K562 (cell line): ENCODE measurements at regions not wholly inside any gene's neighbourhood (a gene's known extent, or its start where the extent isn't known, plus 50 kb on each side); places are given as distances from the start of the nearest gene placed in this dataset.
"Not testable (repeated sequence)": the region's sequence is repeated elsewhere in the genome, so short reads cannot be mapped to it uniquely, and the experiment has no call there.

Experiments used
- ATAC-seq: fragments of 200-7000 bp; cut with Tn5 transposase; 3 replicates; pipeline ENCODE4 v1.9.1; 2020; ENCODE audit warnings: moderate library complexity
- BruUV-seq: library from RNA; stranded (reverse); fragments of 400-500 nt; replicated peaks from 2 replicates; lab custom pipeline; 2021; lab: Mats Ljungman, UMichigan
- CTCF ChIA-PET: fragments of 300-600 bp; formaldehyde crosslinking; extraction: SDS; loops from one replicate; lab custom pipeline; 2021; ENCODE audit warnings: low intra/inter-chr PET ratio; lab: Yijun Ruan, JAX
- POLR2A ChIA-PET: fragments of 300-600, 350-650 bp; sonication (Branson Sonifier 250); formaldehyde crosslinking; extraction: SDS; loops from one replicate; lab custom pipeline; 2021; ENCODE audit warnings: antibody characterized with exemption, inconsistent platforms; lab: Yijun Ruan, JAX
- DNase-seq, 4 experiments: peaks; one replicate each; pipeline versions ENCODE4 v3.0.0 to v3.0.0-alpha.2; 2011 to 2018; ENCODE audit warnings: low spot score in 3 of 4, mixed read lengths in 3 of 4; ENCODE audit errors: extremely low read depth in 1 of 4
- FAIRE-seq: peaks from 2 replicates; lab custom pipeline; 2011; peaks lifted over from hg19 to GRCh38; lab: Jason Lieb, UNC
- H2AFZ ChIP-seq: 2 replicates; pipeline ENCODE4 v1.6.0; 2011; ENCODE audit warnings: low read depth, low read length, control low read depth, inconsistent platforms
- H3K27ac ChIP-seq: fragments of 200-600 bp; 3 replicates; pipeline ENCODE4 v1.8.0; 2011; ENCODE audit warnings: low read depth, mild to moderate bottlenecking, control low read depth, inconsistent platforms, low read length, moderate library complexity, mixed read lengths; ENCODE audit errors: extremely low read depth
- H3K27me3 ChIP-seq, 2 experiments: fragments of 300-600 bp in 1 of 2; 2 replicates in 1 of 2; 3 replicates in 1 of 2; pipeline versions ENCODE4 v1.6.0 to v1.8.0; 2011; ENCODE audit warnings: inconsistent platforms in 2 of 2, low read length in 2 of 2, mild to moderate bottlenecking in 1 of 2, mixed read lengths in 1 of 2, moderate library complexity in 1 of 2; ENCODE audit not compliant: control insufficient read depth in 2 of 2, insufficient read depth in 2 of 2
- H3K36me3 ChIP-seq: fragments of 300-600 bp; 3 replicates; pipeline ENCODE4 v1.8.0; 2011; ENCODE audit warnings: mild to moderate bottlenecking, low read length, inconsistent platforms; ENCODE audit not compliant: control insufficient read depth, insufficient read depth
- H3K4me1 ChIP-seq, 2 experiments: fragments of 200-600 bp in 1 of 2; replicated peaks in 1 of 2; 2 replicates in 1 of 2; 3 replicates in 1 of 2; pipeline versions ENCODE4 v1.5.1 to v1.8.0; 2011; ENCODE audit warnings: inconsistent platforms in 2 of 2, low read length in 2 of 2, mild to moderate bottlenecking in 1 of 2, mixed read lengths in 1 of 2, moderate library complexity in 1 of 2; ENCODE audit not compliant: control insufficient read depth in 2 of 2, insufficient read depth in 2 of 2
- H3K4me2 ChIP-seq: 2 replicates; pipeline ENCODE4 v1.6.1; 2011; ENCODE audit warnings: low read length, control low read depth, inconsistent platforms, mixed read lengths; ENCODE audit not compliant: insufficient read depth
- H3K4me3 ChIP-seq: fragments of 200-600 bp; sonication (generic), shearing (Covaris generic); 2 replicates; pipeline ENCODE4 v1.5.1; 2016; ENCODE audit warnings: control low read depth, inconsistent platforms
- H3K79me2 ChIP-seq: fragments of 200-600 bp; 3 replicates; pipeline ENCODE4 v1.8.0; 2011; ENCODE audit warnings: low read length, inconsistent platforms; ENCODE audit not compliant: control insufficient read depth, insufficient read depth
- H3K9ac ChIP-seq, 2 experiments: 2 replicates each; pipeline versions ENCODE4 v1.6.0 to v1.6.1; 2011; ENCODE audit warnings: low read depth in 2 of 2, low read length in 2 of 2, control low read depth in 1 of 2, inconsistent platforms in 1 of 2, mild to moderate bottlenecking in 1 of 2, mixed read lengths in 1 of 2; ENCODE audit not compliant: insufficient read depth in 1 of 2
- H3K9me1 ChIP-seq: one replicate; pipeline ENCODE4 v1.6.0; 2011; ENCODE audit warnings: inconsistent platforms, mild to moderate bottlenecking, low read length, moderate library complexity; ENCODE audit not compliant: control insufficient read depth, insufficient read depth
- H3K9me3 ChIP-seq: replicated peaks from 2 replicates; pipeline ENCODE4 v1.5.1; 2011; ENCODE audit warnings: low read depth, low read length, inconsistent platforms; ENCODE audit not compliant: control insufficient read depth, insufficient read depth
- H4K20me1 ChIP-seq: replicated peaks from 2 replicates; pipeline ENCODE4 v1.6.1; 2011; ENCODE audit warnings: low read length, inconsistent platforms, mixed read lengths; ENCODE audit not compliant: control insufficient read depth, insufficient read depth
- HNRNPH1 ChIP-seq: fragments of 200-400 bp; formaldehyde crosslinking; optimal IDR thresholded peaks from 2 replicates; pipeline ENCODE3; 2017; ENCODE audit warnings: low read depth, mild to moderate bottlenecking, low read length, moderate library complexity
- ILK ChIP-seq: fragments of 450-650 bp; IDR thresholded peaks from 2 replicates; pipeline ENCODE4 v1.6.1; 2016; ENCODE audit warnings: missing genetic modification characterization, low read depth, mild to moderate bottlenecking, missing compliant biosample characterization, moderate library complexity, borderline replicate concordance
- PRMT5 ChIP-seq: sonication (generic); formaldehyde crosslinking; IDR thresholded peaks from 2 replicates; pipeline ENCODE4 v1.5.0; 2020; ENCODE audit warnings: missing genetic modification reagents
- SETDB1 ChIP-seq: IDR thresholded peaks from one replicate; pipeline ENCODE4 v1.6.1; 2012; ENCODE audit warnings: low read length, control low read depth, inconsistent platforms
- WGBS: fragments of 100-300 bp; shearing (Covaris generic); methylation state at CpG from one replicate; pipeline ENCODE4 v1.1.6; 2016; ENCODE audit warnings: low coverage, mixed read lengths; ENCODE audit not compliant: insufficient coverage; ENCODE audit errors: missing lambda C conversion rate; 5-methylcytosine and 5-hydroxymethylcytosine counted together
- in situ Hi-C: fragments of 300-500 bp; cut with MboI; formaldehyde crosslinking; loops from 4 replicates; pipeline ENCODE4 v1.15.0; 2018; ENCODE audit warnings: inconsistent platforms, mixed read lengths
- intact Hi-C: fragments of 100-400 bp; cut with micrococcal nuclease; formaldehyde crosslinking; loops from 2 replicates; pipeline ENCODE4 v1.14.2; 2022
- TF ChIP-seq, protein P1 (sequence below): sonication (generic); formaldehyde crosslinking; IDR thresholded peaks from 2 replicates; pipeline ENCODE4 v1.9.0; 2022; ENCODE audit warnings: mild to moderate bottlenecking, missing genetic modification reagents

DNA sequence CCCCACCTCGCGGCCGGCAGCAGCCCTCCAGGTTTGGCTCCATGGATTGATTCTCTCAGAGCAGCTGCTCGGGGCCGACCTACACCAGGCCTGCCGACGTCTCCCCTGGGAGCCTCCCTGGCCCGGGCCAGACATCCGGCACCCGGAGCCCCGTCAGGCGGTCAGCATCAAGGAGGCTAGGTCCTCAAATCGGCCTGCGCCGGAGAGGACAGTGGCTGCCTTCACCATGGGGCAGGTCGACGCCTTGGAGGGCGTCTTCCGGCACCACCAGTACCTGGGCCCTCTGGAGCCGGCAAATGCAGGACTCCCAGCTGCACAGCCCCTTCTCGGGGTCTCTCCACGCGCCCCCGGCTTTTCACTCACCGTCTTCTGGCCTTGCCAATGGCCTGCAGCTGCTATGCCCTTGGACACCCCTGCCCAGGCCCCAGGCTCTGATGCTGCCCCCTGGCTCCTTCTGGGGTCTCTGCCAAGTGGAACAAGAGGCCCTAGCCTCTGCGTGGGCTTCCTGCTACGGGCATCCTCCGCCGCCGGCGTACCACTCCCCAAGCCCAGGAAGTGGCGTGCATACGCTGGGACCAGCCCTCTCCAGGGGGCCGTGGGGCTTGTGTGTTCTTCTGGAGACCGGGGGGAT is 341.8 kb downstream of the MAGEB5 start:
- ATAC-seq (no peak), DNase-seq (no peak), FAIRE-seq (no peak)
- TF ChIP-seq, protein P1, sequence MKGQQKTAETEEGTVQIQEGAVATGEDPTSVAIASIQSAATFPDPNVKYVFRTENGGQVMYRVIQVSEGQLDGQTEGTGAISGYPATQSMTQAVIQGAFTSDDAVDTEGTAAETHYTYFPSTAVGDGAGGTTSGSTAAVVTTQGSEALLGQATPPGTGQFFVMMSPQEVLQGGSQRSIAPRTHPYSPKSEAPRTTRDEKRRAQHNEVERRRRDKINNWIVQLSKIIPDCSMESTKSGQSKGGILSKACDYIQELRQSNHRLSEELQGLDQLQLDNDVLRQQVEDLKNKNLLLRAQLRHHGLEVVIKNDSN = no peak
- TF ChIP-seq ILK (tag) (no peak), PRMT5 (no peak), HNRNPH1 (no peak), SETDB1 (no peak)
- BruUV-seq = no TSS peak
- in situ Hi-C loops = no loop called here
- Histone ChIP-seq H3K79me2 (no peaks in the 10 kb centered on the region), H3K9me1 (no peaks in the 10 kb centered on the region), H3K9me3 (no peaks in the 10 kb centered on the region), H3K9ac (no peak overlapping the region), H3K27me3 (no peaks in the 10 kb centered on the region), H3K4me2 (no peak overlapping the region), H3K27ac (no peak overlapping the region), H3K4me3 (no peak overlapping the region), H3K36me3 (no peaks in the 10 kb centered on the region), H2AFZ (no peak overlapping the region), H3K4me1 (no peaks in the 10 kb centered on the region), H4K20me1 (no peaks in the 10 kb centered on the region)
- ChIA-PET POLR2A (interaction anchor here (0.6 kb wide), 1 partner anchor 65 kb away, joined by 3 read pairs; no protein-coding TSS in a partner anchor), CTCF (no interaction called here)
- 0% methylated on average over 19 of the region's 35 CpGs for WGBS
- intact Hi-C loops = no loop called here

DNA sequence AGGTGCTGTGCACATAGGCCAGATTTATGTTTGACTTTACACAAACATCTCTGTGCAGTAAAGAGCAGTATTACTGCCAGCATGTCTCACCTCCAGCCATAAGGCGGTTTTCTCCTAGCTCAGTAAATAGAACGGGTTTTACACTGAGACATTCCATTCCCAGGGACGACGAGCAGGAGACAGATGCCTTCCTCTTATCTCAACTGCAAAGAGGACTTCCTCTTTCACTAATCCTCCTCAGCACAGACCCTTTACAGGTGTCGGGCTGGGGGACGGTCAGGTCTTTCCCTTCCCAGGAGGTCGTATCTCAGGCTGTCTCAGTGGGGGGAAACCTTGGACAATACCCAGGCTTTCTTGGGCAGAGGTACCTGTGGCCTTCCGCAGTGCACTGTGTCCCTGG is 309.8 kb downstream of the MAGEB5 start:
- not testable (repeated sequence) for H3K9me1 ChIP-seq

More for the DNA sequence above, 309.8 kb downstream of the MAGEB5 start:
- H4K20me1 ChIP-seq, H3K36me3 ChIP-seq, BruUV-seq, POLR2A ChIA-PET, H3K4me1 ChIP-seq, CTCF ChIA-PET, H3K9ac ChIP-seq, DNase-seq, H3K27ac ChIP-seq, ATAC-seq, H3K27me3 ChIP-seq, in situ Hi-C loops, FAIRE-seq, H2AFZ ChIP-seq, H3K9me3 ChIP-seq, intact Hi-C loops, H3K4me3 ChIP-seq, H3K79me2 ChIP-seq, H3K4me2 ChIP-seq: not testable (repeated sequence)
- WGBS = 0% methylated on average over 6 of the region's 8 CpGs
